Central memory CD4-positive, alpha-beta T cell (primary cell): ENCODE measurements at regions not wholly inside any gene's neighbourhood (a gene's known extent, or its start where the extent isn't known, plus 50 kb on each side); places are given as distances from the start of the nearest gene placed in this dataset.

Source experiments
- DNase-seq: peaks from one replicate; pipeline ENCODE4 v3.0.0; 2022

GRCh38 chr2:8540552-8541055 lies 141.3 kb upstream of the ID2 start:
- DNase-seq, result no peak

GRCh38 chr2:8541223-8541622 lies 140.6 kb upstream of the ID2 start:
- DNase-seq, result no peak

GRCh38 chr2:8541636-8542035 lies 140.2 kb upstream of the ID2 start:
- no peak for DNase-seq

- DNase-seq, result no peak
Measured at GRCh38 chr2:8542381-8543059, 139.3 kb upstream of the ID2 start.

GRCh38 chr2:8543060-8543382 lies 138.8 kb upstream of the ID2 start:
- DNase-seq, result no peak

- peak; percentile 43 for DNase-seq
Measured at GRCh38 chr2:8543383-8544170, 138.3 kb upstream of the ID2 start.

- no peak for DNase-seq
Measured at GRCh38 chr2:8544171-8544785, 137.6 kb upstream of the ID2 start.

- DNase-seq, result peak; percentile 72
Measured at GRCh38 chr2:8544786-8545694, 136.8 kb upstream of the ID2 start.

- DNase-seq, result no peak
Measured at GRCh38 chr2:8545695-8546611, 135.9 kb upstream of the ID2 start.

- DNase-seq, result no peak
Measured at GRCh38 chr2:8546612-8547283, 135.1 kb upstream of the ID2 start.

GRCh38 chr2:8547284-8548064 lies 134.4 kb upstream of the ID2 start:
- DNase-seq, result no peak

- no peak for DNase-seq
Measured at GRCh38 chr2:8548065-8548618, 133.7 kb upstream of the ID2 start.

GRCh38 chr2:8548619-8549150 lies 133.2 kb upstream of the ID2 start:
- DNase-seq, result no peak

- DNase-seq, result no peak
Measured at GRCh38 chr2:8549273-8549922, 132.5 kb upstream of the ID2 start.

GRCh38 chr2:8549942-8550341 lies 131.9 kb upstream of the ID2 start:
- DNase-seq, result no peak

GRCh38 chr2:8550481-8550880 lies 131.4 kb upstream of the ID2 start:
- no peak for DNase-seq

GRCh38 chr2:8550937-8551621 lies 130.8 kb upstream of the ID2 start:
- DNase-seq, result no peak

- DNase-seq, result no peak
Measured at GRCh38 chr2:8551622-8552074, 130.2 kb upstream of the ID2 start.
